Mammary epithelial cell (primary cell): ENCODE measurements at regions not wholly inside any gene's neighbourhood (a gene's known extent, or its start where the extent isn't known, plus 50 kb on each side); places are given as distances from the start of the nearest gene placed in this dataset.

Source experiments
- EZH2 ChIP-seq: IDR thresholded peaks from 2 replicates; pipeline ENCODE4 v1.6.1; 2012; ENCODE audit warnings: low read length, inconsistent platforms, borderline replicate concordance
- TF ChIP-seq, protein P1 (sequence below), 2 donors: IDR thresholded peaks in 1 of 2; conservative IDR thresholded peaks in 1 of 2; 2 replicates each; pipeline ENCODE4 v1.5.1; 2011 to 2012; ENCODE audit warnings: inconsistent platforms in 2 of 2, low read length in 2 of 2, mild to moderate bottlenecking in 2 of 2, control low read depth in 1 of 2, low read depth in 1 of 2; ENCODE audit not compliant: insufficient read depth in 1 of 2; ENCODE audit errors: extremely low read depth in 1 of 2

- TF ChIP-seq, protein P1, sequence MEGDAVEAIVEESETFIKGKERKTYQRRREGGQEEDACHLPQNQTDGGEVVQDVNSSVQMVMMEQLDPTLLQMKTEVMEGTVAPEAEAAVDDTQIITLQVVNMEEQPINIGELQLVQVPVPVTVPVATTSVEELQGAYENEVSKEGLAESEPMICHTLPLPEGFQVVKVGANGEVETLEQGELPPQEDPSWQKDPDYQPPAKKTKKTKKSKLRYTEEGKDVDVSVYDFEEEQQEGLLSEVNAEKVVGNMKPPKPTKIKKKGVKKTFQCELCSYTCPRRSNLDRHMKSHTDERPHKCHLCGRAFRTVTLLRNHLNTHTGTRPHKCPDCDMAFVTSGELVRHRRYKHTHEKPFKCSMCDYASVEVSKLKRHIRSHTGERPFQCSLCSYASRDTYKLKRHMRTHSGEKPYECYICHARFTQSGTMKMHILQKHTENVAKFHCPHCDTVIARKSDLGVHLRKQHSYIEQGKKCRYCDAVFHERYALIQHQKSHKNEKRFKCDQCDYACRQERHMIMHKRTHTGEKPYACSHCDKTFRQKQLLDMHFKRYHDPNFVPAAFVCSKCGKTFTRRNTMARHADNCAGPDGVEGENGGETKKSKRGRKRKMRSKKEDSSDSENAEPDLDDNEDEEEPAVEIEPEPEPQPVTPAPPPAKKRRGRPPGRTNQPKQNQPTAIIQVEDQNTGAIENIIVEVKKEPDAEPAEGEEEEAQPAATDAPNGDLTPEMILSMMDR (conservative IDR thresholded peaks at IDR 0.05 in 1 of 2, IDR thresholded peaks at IDR 0.05 in 1 of 2; ENCODE audit: extremely low read depth in 1 of 2, insufficient read depth in 1 of 2, low read depth in 1 of 2, low read length in 2 of 2) = no peak
- TF ChIP-seq EZH2 = no peak
These were observed 50.7 kb upstream of the TOX2 start for GRCh38 chr20:43863821-43864544.
